H1 (cell line): ENCODE measurements at regions not wholly inside any gene's neighbourhood (a gene's known extent, or its start where the extent isn't known, plus 50 kb on each side); places are given as distances from the start of the nearest gene placed in this dataset.

Source experiments
- CTCF ChIA-PET: fragments of 300-600 bp; sonication (Branson Sonifier 250); formaldehyde crosslinking; loops from one replicate; lab custom pipeline; 2021; ENCODE audit not compliant: partially characterized antibody; lab: Charles Lee
- POLR2A ChIA-PET: fragments of 300-600 bp; sonication (Branson Sonifier 250); formaldehyde crosslinking; loops from one replicate; lab custom pipeline; 2021; ENCODE audit warnings: inconsistent platforms; ENCODE audit not compliant: partially characterized antibody; lab: Charles Lee
- DNase-seq, 2 experiments: peaks; one replicate each; pipeline versions ENCODE4 v3.0.0 to v3.0.0-alpha.2; 2010 to 2022; ENCODE audit warnings: low spot score in 2 of 2, low read depth in 1 of 2, mixed read lengths in 1 of 2
- FAIRE-seq: peaks from 2 replicates; lab custom pipeline; 2011; peaks lifted over from hg19 to GRCh38; lab: Jason Lieb, UNC
- H2AFZ ChIP-seq: 2 replicates; pipeline ENCODE4 v1.8.1; 2012; ENCODE audit warnings: low read length, inconsistent platforms
- H2AK5ac ChIP-seq: 2 replicates; pipeline ENCODE4 v1.6.1; 2013; ENCODE audit warnings: low read depth, low read length
- H2BK120ac ChIP-seq: replicated peaks from 2 replicates; pipeline ENCODE3; 2013; ENCODE audit warnings: low read depth, low read length, inconsistent platforms
- H2BK12ac ChIP-seq: 2 replicates; pipeline ENCODE4 v1.6.1; 2013; ENCODE audit warnings: low read depth, low read length
- H2BK15ac ChIP-seq: 2 replicates; pipeline ENCODE4 v1.6.1; 2013; ENCODE audit warnings: low read length
- H2BK20ac ChIP-seq: 2 replicates; pipeline ENCODE4 v1.6.1; 2013; ENCODE audit warnings: low read length
- H2BK5ac ChIP-seq: 2 replicates; pipeline ENCODE4 v1.6.1; 2013; ENCODE audit warnings: low read depth, low read length
- H3K14ac ChIP-seq: 2 replicates; pipeline ENCODE4 v1.6.1; 2013; ENCODE audit warnings: inconsistent platforms; ENCODE audit not compliant: insufficient read length
- H3K18ac ChIP-seq: 2 replicates; pipeline ENCODE4 v1.6.1; 2013; ENCODE audit warnings: low read length; ENCODE audit errors: extremely low read depth
- H3K23ac ChIP-seq: 2 replicates; pipeline ENCODE4 v1.6.1; 2013; ENCODE audit warnings: inconsistent platforms; ENCODE audit not compliant: insufficient read length
- H3K23me2 ChIP-seq: 2 replicates; pipeline ENCODE4 v1.6.1; 2013; ENCODE audit warnings: low read depth, low read length
- H3K27ac ChIP-seq: 2 replicates; pipeline ENCODE4 v1.6.1; 2011; ENCODE audit warnings: low read depth, low read length, inconsistent platforms
- H3K27me3 ChIP-seq, 4 experiments: replicated peaks in 1 of 4; 1 replicate in 1 of 4; 2 replicates in 3 of 4; pipeline versions ENCODE4 v1.6.1 to v1.8.1; 2011 to 2013; ENCODE audit warnings: low read length in 3 of 4, mild to moderate bottlenecking in 3 of 4, inconsistent platforms in 2 of 4, mixed read lengths in 2 of 4, moderate library complexity in 1 of 4; ENCODE audit not compliant: control insufficient read depth in 3 of 4, insufficient read depth in 3 of 4; ENCODE audit errors: extremely low read depth in 1 of 4
- H3K36me3 ChIP-seq, 4 experiments: 2 replicates each; pipeline versions ENCODE4 v1.6.1 to v1.8.1; 2011 to 2013; ENCODE audit warnings: mild to moderate bottlenecking in 4 of 4, low read length in 3 of 4, moderate library complexity in 2 of 4, control low read depth in 1 of 4, inconsistent platforms in 1 of 4; ENCODE audit not compliant: insufficient read depth in 4 of 4, control insufficient read depth in 2 of 4
- H3K4ac ChIP-seq: replicated peaks from 2 replicates; pipeline ENCODE3; 2013; ENCODE audit warnings: low read length, low read depth, mixed read lengths, inconsistent platforms; ENCODE audit not compliant: insufficient read length
- H3K4me1 ChIP-seq, 4 experiments: replicated peaks in 1 of 4; 1 replicate in 1 of 4; 2 replicates in 3 of 4; pipeline versions ENCODE4 v1.6.1 to v1.8.1; 2011 to 2013; ENCODE audit warnings: low read length in 3 of 4, inconsistent platforms in 2 of 4, mixed read lengths in 1 of 4; ENCODE audit not compliant: insufficient read depth in 4 of 4, control insufficient read depth in 3 of 4
- H3K4me2 ChIP-seq, 2 experiments: 2 replicates each; pipeline versions ENCODE4 v1.6.1 to v1.8.1; 2011 to 2013; ENCODE audit warnings: low read depth in 2 of 2, low read length in 2 of 2, control low read depth in 1 of 2, inconsistent platforms in 1 of 2, mild to moderate bottlenecking in 1 of 2; ENCODE audit not compliant: insufficient read depth in 1 of 2
- H3K4me3 ChIP-seq, 4 experiments: fragments of 200-600, 300-600 bp in 1 of 4; sonication (generic), shearing (Covaris generic), sonication (Bioruptor Twin) in 1 of 4; 2 replicates each; pipeline versions ENCODE4 v1.5.1 to v1.8.1; 2011 to 2016; ENCODE audit warnings: low read length in 4 of 4, low read depth in 3 of 4, control low read depth in 2 of 4, inconsistent platforms in 2 of 4, mild to moderate bottlenecking in 2 of 4, mixed read lengths in 1 of 4, moderate library complexity in 1 of 4; ENCODE audit not compliant: insufficient read depth in 2 of 4; ENCODE audit errors: extremely low read depth in 1 of 4
- H3K56ac ChIP-seq: replicated peaks from 2 replicates; pipeline ENCODE3; 2013; ENCODE audit warnings: low read depth, mild to moderate bottlenecking, mixed read lengths, low read length, inconsistent platforms; ENCODE audit not compliant: insufficient read length
- H3K79me1 ChIP-seq: 2 replicates; pipeline ENCODE4 v1.6.1; 2013; ENCODE audit warnings: low read depth, low read length, control low read depth
- H3K79me2 ChIP-seq, 2 experiments: 2 replicates each; pipeline versions ENCODE4 v1.6.1 to v1.8.1; 2012 to 2013; ENCODE audit warnings: low read length in 2 of 2, mild to moderate bottlenecking in 2 of 2, inconsistent platforms in 1 of 2; ENCODE audit not compliant: insufficient read depth in 2 of 2, control insufficient read depth in 1 of 2
- H3K9ac ChIP-seq, 4 experiments: replicated peaks in 1 of 4; 1 replicate in 1 of 4; 2 replicates in 3 of 4; pipeline versions ENCODE4 v1.6.1 to v1.8.1; 2011 to 2013; ENCODE audit warnings: low read depth in 3 of 4, low read length in 3 of 4, control low read depth in 2 of 4, mild to moderate bottlenecking in 2 of 4, moderate library complexity in 2 of 4, inconsistent platforms in 1 of 4; ENCODE audit errors: extremely low read depth in 1 of 4
- H3K9me3 ChIP-seq, 2 experiments: 2 replicates each; pipeline versions ENCODE4 v1.6.1 to v1.8.1; 2012 to 2013; ENCODE audit warnings: mild to moderate bottlenecking in 2 of 2, moderate library complexity in 2 of 2, control low read depth in 1 of 2, inconsistent platforms in 1 of 2, low read depth in 1 of 2, low read length in 1 of 2, mixed read lengths in 1 of 2; ENCODE audit not compliant: insufficient read depth in 2 of 2
- H4K20me1 ChIP-seq, 2 experiments: replicated peaks in 1 of 2; 2 replicates each; pipeline versions ENCODE3 to v1.8.1; 2011 to 2013; ENCODE audit warnings: inconsistent platforms in 2 of 2, low read length in 2 of 2, mild to moderate bottlenecking in 1 of 2; ENCODE audit not compliant: insufficient read depth in 2 of 2, control insufficient read depth in 1 of 2
- H4K5ac ChIP-seq: 2 replicates; pipeline ENCODE4 v1.6.1; 2013; ENCODE audit warnings: low read length, low read depth, mixed read lengths, inconsistent platforms; ENCODE audit not compliant: insufficient read length
- H4K8ac ChIP-seq: 2 replicates; pipeline ENCODE4 v1.8.0; 2013; ENCODE audit warnings: mild to moderate bottlenecking, moderate library complexity, low read length, inconsistent platforms; ENCODE audit not compliant: insufficient read depth; ENCODE audit errors: extremely low read depth
- H4K91ac ChIP-seq: replicated peaks from 2 replicates; pipeline ENCODE3; 2013; ENCODE audit warnings: low read length, mixed read lengths, inconsistent platforms; ENCODE audit not compliant: insufficient read length
- CHD1 ChIP-seq: IDR thresholded peaks from 2 replicates; pipeline ENCODE4 v1.6.1; 2012; ENCODE audit warnings: low read depth, low read length, improper control_type of control experiment
- CREB1 ChIP-seq: IDR thresholded peaks from 2 replicates; pipeline ENCODE4 v1.6.1; 2012; ENCODE audit warnings: inconsistent platforms
- EGR1 ChIP-seq: IDR thresholded peaks from 2 replicates; pipeline ENCODE4 v1.6.1; 2011; ENCODE audit warnings: low read depth, low read length, borderline replicate concordance
- JUN ChIP-seq: IDR thresholded peaks from 2 replicates; pipeline ENCODE4 v1.6.1; 2011; ENCODE audit warnings: low read depth, mild to moderate bottlenecking, improper control_type of control experiment, low read length
- KDM4A ChIP-seq: IDR thresholded peaks from one replicate; pipeline ENCODE4 v1.7.1; 2012; ENCODE audit warnings: low read depth, mild to moderate bottlenecking, moderate library complexity, low read length, inconsistent platforms; ENCODE audit not compliant: severe bottlenecking
- RBBP5 ChIP-seq: IDR thresholded peaks from 2 replicates; pipeline ENCODE4 v1.7.1; 2012; ENCODE audit warnings: low read depth, mild to moderate bottlenecking, inconsistent platforms, low read length, moderate library complexity, borderline replicate concordance
- SP2 ChIP-seq: IDR thresholded peaks from 2 replicates; pipeline ENCODE4 v1.6.1; 2012; ENCODE audit warnings: mild to moderate bottlenecking, low read length, inconsistent platforms
- SP4 ChIP-seq: IDR thresholded peaks from 2 replicates; pipeline ENCODE4 v1.6.1; 2012; ENCODE audit warnings: low read length, inconsistent platforms
- TAF7 ChIP-seq: optimal IDR thresholded peaks from 2 replicates; pipeline ENCODE3; 2011; ENCODE audit warnings: low read depth, mild to moderate bottlenecking, inconsistent platforms, low read length, moderate library complexity, borderline replicate concordance

DNA sequence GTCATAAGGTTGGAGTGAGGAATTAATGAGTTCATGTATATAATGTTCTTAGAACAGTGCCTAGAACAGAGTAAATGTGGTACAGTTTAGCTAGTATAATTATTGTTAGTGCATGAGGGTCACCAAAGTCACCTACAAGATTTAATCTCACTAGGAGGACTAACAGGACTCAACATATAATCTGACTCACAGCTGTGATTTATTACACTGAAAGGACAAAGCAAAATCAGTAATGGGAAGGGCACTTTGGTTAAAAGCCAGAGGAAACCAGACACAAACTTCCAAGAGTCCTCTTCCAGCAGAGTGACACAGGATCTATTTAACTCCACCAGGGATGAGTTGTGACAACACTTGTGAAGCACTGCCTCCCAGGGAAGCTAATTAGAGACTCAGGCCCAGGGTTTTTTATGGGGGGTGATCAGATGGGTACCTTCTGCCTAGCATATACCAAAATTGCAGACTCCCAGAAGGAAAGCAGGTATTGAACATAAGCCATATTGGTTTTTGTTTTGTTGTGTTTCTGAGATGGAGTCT, 341.2 kb upstream of the DACH1 start:
- H2BK15ac ChIP-seq = no peak overlapping the region
- no peaks in the 10 kb centered on the region for H3K79me1 ChIP-seq
- H2AK5ac ChIP-seq = no peak overlapping the region
- no peak overlapping the region for H3K27ac ChIP-seq
- H3K4me2 ChIP-seq = no peak overlapping the region
- no peak overlapping the region for H3K9ac ChIP-seq
- no peak overlapping the region for H3K4me3 ChIP-seq
- TF ChIP-seq CREB1 (no peak), KDM4A (no peak), SP2 (no peak), EGR1 (no peak), RBBP5 (no peak), TAF7 (no peak), JUN (no peak), SP4 (no peak), CHD1 (no peak)
- no peak overlapping the region for H2BK120ac ChIP-seq
- no peak overlapping the region for H3K14ac ChIP-seq
- CTCF ChIA-PET = no interaction called here
- no peaks in the 10 kb centered on the region for H3K23me2 ChIP-seq
- H2BK12ac ChIP-seq = no peak overlapping the region
- DNase-seq (no peak), FAIRE-seq (no peak)
- no peak overlapping the region for H3K23ac ChIP-seq
- H2BK5ac ChIP-seq = no peak overlapping the region
- H4K5ac ChIP-seq = no peak overlapping the region
- no peak overlapping the region for H3K56ac ChIP-seq
- no peak overlapping the region for H4K91ac ChIP-seq
- no peak overlapping the region for H2BK20ac ChIP-seq
- H3K36me3 ChIP-seq = no peaks in the 10 kb centered on the region
- no peaks in the 10 kb centered on the region for H3K4me1 ChIP-seq
- no peaks in the 10 kb centered on the region for H3K79me2 ChIP-seq
- H4K8ac ChIP-seq = no peak overlapping the region
- no peaks in the 10 kb centered on the region for H4K20me1 ChIP-seq
- H3K27me3 ChIP-seq = no peaks in the 10 kb centered on the region
- POLR2A ChIA-PET = no interaction called here
- H3K9me3 ChIP-seq = no peaks in the 10 kb centered on the region
- H3K4ac ChIP-seq = no peak overlapping the region
- no peak overlapping the region for H2AFZ ChIP-seq
- H3K18ac ChIP-seq = no peak overlapping the region
